ENCODE measurements at regions not wholly inside any gene's neighbourhood (a gene's known extent, or its start where the extent isn't known, plus 50 kb on each side); places are given as distances from the start of the nearest gene placed in this dataset.

DNA sequence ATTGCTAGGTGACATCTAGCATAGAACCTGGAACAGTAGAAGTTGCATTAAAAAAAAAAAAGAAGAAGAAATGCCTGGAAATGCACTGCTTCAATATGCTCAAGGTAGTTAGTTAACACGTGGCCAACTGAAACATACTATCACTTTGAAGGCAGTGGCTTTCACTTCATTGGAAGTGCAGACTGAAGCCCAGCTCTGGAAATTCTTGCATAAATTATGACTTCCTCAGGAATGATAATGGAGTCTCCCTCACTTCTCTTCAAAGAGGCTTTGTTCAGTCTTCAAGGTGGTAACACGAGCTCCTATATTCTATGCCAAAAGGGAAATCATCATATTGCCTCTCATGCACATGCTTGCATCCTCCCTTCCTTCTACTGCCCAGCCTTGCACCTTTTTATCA is 715.9 kb upstream of the API5 start:
- DNase-seq (ENCODE audit: low spot score), result no peak

DNA sequence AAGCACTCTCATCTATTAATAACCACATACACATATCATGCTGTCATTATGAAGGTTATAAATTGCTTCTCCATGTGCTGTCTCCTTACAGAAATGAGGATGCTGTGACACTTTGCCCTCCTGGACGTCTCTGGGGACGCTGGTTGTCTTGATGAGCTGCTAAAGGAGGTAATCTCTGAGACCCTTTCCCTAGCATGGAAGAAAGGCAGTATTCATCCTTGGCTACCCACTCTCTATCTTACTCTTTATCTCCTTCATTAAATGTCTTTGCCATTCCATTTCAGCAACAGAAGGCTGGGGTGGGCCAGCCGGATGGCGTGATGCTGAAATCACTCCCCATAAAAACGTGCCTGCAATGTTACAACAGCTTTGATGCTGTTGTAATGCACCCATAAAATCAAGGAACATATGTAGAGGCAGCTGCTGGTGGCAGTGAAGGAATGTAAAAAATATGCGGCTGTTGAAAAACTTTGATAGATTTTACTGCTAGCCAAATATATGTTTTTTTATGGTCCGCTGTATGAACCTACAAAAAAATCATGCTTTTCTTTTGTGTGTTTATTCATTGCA is 715.1 kb upstream of the API5 start:
- DNase-seq (ENCODE audit: low spot score), result no peak

DNA sequence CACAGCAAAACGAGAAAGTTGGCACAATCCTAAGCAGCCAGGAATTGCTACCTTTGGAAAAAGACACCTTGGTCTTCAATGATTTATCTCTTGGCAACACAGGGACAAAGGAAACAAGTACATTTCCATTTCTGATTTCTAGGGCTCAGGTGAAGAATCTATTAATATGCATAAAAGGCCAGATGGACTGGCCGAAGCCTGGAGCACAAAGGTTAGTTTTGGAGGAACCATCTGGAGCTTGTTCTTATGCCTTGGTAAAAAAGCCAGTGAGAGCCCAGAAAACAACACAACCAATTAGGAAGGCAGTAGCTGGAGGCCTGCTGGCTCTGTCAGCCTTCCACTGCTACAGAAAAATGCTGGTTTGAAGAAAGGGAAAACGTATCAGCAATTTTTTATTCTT is 713.5 kb upstream of the API5 start:
- no peak for DNase-seq (ENCODE audit: low spot score)

DNA sequence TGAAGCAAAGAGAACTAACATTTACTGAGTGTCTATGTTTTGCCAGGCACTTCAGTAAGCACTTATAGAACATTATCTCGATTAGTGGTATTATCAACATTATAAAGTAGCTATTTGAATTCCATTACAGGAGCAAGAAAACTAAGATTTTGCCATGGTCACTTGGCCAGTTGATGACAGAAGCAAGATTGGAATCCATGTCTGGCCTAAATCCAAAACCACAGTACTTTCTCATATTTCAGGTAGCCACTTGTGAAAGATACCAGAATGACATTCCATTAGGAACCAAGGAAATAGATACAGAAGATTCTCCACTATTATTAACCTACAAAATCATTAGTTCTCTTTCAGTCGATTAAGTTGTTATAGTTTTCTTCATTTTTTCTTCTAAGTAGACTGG is 691.0 kb upstream of the API5 start:
- DNase-seq (ENCODE audit: low spot score), result no peak

DNA sequence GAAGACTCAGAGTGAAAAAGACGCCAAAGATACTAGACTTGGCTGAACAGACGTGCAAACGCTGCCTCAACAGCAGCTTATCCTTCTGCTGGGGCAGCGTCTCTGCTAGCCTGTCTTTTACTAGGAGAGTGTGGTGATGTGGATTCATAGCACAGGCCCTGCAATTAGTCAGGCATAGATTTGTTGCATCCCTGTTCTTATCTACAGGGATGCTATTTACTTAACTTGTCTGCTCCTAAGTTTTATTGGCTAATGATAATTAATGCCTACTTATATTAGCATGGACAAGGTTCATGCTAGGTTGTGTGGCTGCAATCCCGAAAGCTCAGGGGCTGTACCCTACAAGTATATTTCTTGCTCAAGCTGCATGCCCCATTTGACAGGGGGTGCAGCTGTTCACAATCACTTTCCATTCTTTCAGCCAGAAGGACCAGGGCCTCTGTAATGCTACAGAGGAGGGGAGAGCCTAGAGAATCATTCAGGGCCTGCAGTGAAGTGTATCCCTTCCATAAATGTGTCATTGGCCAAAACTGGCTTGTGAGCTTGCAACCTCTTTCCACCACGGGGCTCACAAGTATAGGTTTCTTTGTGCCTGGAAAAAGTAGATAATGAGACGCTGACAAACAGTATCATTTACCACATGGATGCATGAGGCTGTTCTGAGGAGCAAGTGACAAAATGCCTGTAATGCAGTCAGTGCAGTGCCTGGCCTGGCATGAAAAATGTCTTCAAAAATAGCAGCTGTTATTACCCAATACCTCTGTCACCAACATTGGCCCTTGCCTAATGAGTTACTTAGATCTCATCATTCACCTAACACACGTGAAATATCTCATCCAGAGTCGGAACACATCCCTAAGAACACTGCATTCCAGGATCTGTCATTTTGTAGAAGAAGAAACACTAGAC is 685.8 kb upstream of the API5 start:
- DNase-seq (ENCODE audit: low spot score), result no peak

DNA sequence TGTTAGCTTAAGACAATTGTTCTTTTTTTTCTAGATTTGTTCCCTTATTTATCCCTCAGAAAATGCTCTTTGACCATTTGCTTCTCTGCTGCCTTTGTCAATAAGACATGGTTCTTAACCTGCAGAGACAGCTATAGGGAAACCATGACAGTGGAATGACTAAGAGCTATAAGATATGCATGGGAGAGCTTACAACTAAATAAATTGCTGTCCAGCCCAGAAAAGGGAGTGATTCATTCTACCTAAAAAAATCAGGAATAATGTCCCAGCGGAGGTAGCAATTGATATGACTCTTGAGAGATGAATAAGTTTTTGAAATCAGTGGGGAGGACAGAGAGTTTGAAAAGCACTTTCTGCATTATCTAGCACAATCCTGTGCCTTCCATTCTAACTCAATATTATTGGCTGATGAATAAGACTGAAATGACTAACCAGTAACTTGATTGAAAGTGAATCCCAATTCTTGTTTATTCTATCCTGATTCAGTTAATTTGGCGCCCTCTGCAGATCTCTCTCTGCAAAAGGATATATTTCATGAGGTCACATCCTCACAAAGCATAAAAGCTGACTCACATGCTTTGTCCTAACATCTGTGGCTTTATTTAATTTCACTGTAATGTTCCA is 680.5 kb upstream of the API5 start:
- DNase-seq (ENCODE audit: low spot score), result no peak

DNA sequence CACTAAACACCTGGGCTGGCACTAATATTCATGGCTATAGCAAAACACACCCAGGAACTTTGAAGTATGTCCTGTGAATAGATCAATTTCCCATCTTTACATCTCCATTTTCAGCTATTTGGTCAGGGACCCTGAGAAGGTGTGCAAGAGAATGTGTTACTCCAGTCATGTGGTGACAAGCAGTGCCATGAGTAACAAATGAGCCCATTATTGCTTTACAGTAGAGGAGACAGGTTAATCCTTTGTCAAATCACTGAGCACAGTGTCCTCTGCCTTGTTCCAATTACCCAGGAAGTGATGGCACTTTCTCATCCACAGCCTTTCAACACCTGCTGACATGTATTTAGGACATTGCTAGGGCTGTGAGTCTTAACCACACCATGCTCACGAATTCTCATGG is 664.8 kb upstream of the API5 start:
- no peak for DNase-seq (ENCODE audit: low spot score)

DNA sequence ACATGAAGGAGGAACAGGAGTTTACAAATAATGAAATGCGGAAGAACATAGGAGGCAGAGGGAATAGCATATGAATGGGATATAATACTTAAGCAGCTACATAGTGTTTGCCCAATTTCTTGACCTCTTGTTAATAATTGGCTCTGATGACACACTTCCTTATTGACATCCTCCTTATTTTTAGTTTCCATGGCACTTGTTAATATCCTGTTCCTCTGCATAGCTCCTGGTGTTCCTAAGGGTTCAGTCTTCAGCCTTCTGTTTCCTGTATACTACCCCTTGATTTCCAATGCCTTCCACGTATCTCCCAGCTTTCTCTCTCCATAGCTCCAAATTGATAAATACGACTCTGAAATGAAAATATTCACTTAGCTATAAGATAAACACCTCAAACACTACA is 663.8 kb upstream of the API5 start:
- no peak for DNase-seq (ENCODE audit: low spot score)

DNA sequence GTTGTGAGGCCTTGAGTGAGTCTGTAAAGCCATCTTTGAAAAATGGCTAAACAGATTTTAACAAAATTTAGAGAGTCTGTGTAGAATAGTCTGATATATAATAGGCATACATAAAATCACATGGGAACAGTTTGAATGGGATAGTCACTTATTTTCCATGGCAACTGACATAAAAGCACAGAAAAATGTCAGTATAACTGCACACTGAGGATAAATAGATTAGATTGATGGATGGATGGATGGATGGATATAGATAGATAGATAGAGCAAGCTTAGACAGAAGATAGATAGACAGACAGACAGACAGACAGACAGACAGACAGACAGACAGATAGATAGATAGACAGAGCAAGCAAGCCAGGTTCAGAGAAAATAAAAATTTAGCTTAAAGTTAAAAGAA is 660.2 kb upstream of the API5 start:
- DNase-seq (ENCODE audit: low spot score), result no peak

DNA sequence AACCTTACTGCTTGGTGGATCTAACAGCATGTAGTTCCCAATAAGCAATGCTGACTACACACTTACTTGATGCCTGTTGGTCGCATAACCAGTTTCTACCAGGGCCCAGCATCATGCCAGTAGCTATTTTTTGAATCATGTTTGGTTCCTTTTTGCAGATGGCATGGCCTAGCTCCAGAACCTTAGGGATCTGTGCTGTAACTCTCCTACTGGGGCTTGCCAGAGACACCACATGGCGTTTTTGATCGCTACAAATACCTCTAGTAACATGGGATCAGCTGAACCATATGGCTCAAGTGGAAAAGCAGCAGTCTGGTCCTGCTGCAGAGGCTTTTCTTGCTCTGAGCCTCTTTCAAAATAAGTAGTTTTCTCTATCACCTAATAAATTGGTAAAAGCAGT is 654.6 kb upstream of the API5 start:
- no peak for DNase-seq (ENCODE audit: low spot score)

DNA sequence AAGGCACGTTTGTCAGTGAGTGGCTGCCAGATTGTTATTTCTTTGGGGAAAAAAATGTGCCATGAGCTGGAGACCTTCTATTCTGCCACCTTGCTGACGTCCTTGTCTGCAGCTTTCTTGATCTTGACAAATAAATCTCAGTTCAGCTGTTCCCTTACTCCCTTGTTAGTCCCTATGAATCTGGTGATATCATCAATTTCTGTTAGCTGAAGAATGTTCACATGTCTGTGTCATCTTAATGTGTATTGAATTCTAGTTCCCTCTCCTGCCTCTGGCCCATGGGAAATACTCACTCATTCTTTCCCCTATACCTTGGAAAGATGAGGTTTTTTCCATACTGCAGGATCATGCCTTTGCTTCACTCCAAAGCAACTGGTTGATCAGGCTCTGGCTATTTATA is 649.9 kb upstream of the API5 start:
- no peak for DNase-seq (ENCODE audit: low spot score)

DNA sequence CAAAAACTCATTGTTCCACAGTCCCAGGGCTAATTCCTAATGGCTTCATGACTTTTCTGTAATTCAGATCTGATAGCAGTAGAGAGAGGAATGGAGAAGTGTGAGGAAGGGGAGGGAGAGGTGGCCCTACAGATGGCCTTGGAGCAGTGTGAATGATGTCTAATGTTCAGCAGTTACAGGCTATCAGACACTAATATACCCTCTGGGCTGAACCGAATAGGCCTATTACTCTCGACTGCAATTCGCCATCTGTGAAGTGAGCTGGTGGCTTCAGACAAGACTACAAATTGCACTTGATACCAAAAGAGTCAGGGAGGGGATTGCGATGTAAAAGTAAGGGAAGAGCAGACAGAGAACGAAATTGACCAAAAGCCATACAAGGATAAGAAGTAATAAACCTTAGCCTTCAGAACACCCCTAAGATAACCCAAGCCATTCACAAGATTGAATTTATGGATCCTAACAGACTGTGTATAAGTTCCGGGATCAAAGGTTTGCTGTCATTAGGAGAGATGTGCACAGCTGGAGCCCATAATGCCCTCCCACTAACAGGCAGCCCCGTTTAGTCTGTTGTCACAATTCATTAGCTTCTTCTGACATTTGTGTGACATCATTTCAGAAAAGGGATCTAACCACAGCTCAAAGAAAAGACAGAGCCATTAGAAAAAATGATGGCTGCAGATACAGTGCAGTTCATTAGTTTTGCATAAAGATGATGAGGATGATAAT is 642.4 kb upstream of the API5 start:
- DNase-seq (ENCODE audit: low spot score), result no peak

DNA sequence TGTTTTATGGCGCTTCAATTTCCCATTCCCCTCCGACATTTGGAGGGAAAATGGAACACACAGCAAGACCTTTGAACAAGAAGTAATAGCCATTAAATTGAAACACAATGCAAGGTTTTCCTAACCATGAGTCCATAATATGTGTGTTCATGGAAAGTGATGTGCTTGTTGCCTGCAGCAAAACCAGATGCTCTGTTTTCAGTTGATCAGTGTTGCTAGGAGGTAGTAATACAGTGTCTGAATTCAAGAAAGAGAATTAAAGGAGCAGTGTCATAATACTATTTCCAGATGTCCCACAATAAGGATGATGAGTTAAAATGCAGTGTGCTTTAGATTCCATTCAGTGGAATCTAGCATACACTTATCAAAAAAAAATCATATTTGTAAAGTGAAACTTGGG is 637.4 kb upstream of the API5 start:
- no peak for DNase-seq (ENCODE audit: low spot score)

DNA sequence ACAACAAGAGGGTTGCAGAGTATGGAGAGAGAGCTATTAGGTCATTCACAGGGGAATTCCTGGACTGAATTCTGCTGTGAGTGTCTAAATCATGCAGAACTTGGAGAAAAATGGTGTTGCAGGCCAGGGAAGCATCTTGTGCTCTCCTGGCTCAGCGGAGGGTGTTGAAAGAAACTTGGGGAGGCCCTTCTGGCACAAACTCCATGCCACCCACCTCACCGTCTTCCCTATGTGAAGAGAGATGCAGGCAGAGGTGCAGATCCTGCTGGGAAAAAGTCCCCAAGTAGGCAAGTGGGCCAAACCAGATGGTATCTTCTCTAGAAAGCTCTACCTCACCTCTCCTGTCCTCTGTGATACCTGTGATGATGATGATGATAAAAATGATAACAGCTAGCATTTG is 604.3 kb upstream of the API5 start:
- no peak for DNase-seq (ENCODE audit: low spot score)

DNA sequence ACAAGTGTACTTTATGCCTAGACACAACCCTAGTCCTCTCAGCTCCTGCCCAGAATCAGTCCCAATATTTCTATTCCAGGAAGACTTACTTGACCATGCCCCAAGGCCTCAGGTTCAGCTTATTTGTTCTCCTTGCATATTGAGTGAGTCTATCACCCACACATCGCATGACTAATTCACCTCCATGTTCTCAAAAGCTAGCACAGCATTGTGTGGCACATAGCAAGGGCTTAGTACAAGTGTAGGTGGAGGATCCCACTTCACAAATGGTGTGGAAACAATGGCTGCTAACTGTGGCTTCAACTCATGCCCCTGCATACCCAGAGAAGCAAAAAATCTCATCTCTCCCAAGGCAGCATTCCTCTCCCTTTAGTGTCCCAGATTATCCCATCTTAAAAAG is 602.6 kb upstream of the API5 start:
- no peak for DNase-seq (ENCODE audit: low spot score)

DNA sequence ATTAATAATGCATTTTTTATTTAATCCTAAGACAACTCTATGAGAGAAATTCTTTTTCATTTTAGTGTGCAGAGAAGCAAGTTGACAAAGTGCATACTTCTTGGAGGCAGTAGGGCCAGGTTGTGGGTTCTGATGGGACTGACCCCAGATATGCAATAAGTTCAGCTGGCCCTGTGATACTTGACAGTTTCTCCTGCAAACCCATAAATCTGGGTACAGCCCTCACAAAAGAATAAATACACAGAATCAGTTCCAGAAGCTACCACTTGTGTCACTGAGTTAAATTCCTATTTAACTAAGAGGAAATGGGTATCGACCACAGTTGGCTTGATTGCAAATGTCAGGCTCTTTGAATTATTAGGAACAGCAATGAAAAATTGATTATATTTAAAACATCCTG is 598.5 kb upstream of the API5 start:
- no peak for DNase-seq (ENCODE audit: low spot score)

DNA sequence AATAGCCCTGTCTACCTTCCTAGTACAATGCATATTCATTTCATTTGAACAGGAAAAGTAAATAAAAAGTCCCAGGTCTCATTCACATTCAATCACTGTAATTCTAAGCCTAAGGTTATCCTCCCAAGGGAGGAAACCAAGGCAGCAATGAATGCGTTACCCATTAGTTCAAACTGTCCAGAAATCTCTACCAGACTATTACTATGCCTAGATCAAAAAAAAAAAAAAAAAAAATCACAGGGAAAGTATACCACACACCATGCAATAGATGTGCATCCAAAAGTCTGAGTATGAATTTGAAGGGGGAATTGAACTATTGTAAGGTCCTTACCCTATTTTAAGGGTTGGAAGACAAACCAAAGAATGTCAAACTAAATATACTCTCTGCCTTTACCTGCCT is 598.0 kb upstream of the API5 start:
- no peak for DNase-seq (ENCODE audit: low spot score)

DNA sequence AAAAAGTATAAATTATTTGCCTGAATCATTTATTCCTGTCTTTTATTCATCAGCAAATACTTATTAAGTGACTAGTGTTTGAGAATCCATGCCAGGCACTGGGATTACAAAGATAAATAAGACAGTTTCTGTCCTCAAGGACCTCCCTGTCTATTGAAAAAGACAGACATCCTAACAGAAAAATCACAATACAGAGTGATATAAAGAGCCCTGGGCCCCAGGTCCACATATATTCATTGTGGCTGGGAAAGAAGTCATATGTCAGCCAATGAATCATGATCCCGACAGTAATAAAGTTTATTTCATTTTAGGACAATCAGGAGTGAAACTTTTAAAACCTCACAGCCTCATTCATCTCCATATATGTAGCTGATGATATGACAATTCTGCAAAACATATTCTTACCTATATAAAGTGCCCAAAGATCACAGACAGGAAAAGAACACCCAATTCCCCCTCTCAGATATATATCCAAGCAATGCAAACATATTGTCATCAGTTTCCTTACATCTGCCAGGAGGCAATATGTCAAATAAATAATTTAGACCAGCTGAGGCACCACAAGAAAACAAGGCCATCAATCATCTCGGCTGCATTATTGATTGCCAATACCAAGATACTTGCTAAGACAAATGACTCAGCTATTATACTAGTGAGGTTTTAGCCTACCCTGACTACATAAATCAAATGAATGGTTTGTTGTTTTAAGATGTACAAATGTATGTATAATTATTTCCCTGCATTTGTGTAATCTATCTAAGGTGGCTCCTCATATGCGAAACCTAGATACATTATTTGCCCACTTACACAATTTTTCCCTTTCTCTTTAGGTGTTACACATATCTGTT is 590.9 kb upstream of the API5 start:
- no peak for DNase-seq (ENCODE audit: low spot score)

DNA sequence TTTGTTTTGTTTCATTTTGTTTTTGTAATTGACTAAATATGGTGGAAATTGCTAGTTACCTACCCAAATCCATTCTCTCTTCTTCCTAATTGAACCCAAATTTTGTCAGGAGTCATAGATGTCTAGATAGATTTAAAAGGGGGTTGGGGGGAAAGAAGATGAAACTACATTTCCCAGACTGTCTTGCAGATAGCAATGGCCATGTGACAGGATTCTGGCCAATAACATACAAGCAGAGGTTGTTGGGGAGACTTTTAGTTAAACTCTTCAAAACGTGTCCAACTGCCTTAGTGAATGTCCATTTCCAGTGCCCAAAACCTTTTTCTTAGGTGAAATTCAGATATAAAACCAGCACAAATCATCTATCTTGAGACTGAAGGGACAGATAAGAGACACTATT is 583.9 kb upstream of the API5 start:
- no peak for DNase-seq (ENCODE audit: low spot score)

DNA sequence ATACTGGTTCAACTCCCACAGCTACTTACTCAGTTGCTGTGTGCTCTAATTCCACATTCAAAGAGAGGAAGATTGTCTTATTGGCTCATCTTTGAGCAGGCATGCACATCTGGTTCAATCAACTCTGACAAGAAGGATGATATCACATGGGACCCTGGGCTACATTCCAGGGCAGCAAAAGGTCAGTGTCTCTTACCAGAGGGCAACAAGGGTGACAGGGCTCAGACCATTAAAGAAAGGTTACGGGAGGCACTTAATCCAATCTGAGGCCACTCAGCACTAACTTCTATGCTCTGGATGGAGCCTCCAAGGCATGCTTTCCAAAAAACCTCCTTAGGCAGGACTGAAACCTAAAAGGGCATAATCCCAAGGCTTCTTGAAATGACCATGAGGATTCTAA is 549.4 kb upstream of the API5 start:
- DNase-seq (ENCODE audit: low spot score), result no peak

DNA sequence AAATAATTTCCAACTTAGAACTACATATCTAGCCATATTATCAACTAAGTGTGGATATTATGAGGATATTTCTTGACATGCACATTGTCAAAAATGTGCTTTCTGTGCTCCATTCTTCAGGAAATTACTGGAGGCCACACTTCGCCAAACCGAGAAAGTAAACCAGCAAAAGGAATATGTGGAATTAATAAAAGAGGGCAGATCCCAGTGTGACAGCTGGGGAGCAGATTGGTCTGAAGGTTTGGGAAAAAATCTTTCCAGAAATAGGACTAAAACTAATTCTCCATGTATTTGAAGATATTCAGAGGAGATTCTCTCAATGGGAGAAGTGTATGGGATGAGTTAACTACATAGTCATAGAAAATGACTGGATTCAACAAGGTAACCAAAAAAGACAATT is 546.9 kb upstream of the API5 start:
- DNase-seq (ENCODE audit: low spot score), result no peak

DNA sequence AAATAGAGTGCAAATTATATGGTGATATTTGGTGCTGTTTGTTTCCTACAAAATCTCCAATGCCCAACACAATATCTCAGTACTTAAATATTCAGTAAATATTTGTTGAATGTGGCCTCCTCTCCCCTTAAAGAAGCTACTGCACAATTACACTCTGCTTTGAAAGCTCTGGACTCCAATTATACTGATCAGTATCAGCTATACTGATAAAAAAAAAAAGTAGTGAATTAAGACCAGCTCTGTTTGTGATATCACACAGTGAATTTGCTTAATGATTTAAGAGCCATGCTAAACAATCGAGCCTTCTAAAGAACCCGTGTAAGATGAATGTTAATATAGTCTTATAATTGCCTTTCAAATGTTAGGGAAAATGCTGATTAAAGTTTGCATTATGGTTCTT is 543.2 kb upstream of the API5 start:
- DNase-seq (ENCODE audit: low spot score), result no peak
